Tibial nerve (tissue), 3 donors: ENCODE measurements at regions not wholly inside any gene's neighbourhood (a gene's known extent, or its start where the extent isn't known, plus 50 kb on each side); places are given as distances from the start of the nearest gene placed in this dataset.

Source experiments
- POLR2A ChIP-seq, 2 donors: fragments of 450-650 bp; IDR thresholded peaks; one replicate each; pipeline ENCODE4 v1.6.1; 2017; ENCODE audit warnings: antibody characterized with exemption in 2 of 2, mild to moderate bottlenecking in 2 of 2, moderate library complexity in 2 of 2
- TF ChIP-seq, protein P1 (sequence below), 5 experiments: fragments of 200-600 bp in 3 of 5; fragments of 450-650 bp in 2 of 5; sonication (generic) in 3 of 5; IDR thresholded peaks; one replicate each; pipeline ENCODE4 v1.5.1; 2016 to 2019; ENCODE audit warnings: antibody characterized with exemption in 5 of 5, mild to moderate bottlenecking in 3 of 5, moderate library complexity in 2 of 5

DNA sequence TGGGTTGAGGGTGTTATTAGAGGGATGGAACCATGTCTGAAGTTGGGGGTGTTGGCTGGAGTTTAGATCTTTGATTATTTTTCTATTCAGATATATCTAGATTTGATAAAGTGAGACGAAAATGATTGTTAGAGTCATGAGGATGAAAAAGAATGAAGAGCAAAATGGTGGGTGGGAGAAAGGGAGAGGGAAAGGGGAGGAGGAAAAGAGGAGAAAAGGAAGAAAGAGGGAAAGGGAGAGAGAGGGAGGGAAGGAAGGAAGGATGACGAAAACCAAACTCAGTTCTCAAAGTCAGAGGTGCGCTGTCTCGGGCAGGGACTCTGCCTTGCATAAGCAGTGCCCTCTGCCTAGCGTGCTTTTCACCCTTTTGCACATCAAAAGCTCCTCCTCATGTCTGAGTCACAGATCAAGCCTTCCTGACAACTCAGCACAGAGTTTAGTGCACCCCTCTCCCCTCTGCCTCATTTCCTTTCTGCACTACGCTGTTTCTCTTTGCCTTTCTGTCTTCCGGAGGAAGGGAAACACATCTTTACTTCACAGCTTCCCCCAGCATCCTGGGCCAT is 225.8 kb upstream of the PROX1 start:
- TF ChIP-seq, protein P1, sequence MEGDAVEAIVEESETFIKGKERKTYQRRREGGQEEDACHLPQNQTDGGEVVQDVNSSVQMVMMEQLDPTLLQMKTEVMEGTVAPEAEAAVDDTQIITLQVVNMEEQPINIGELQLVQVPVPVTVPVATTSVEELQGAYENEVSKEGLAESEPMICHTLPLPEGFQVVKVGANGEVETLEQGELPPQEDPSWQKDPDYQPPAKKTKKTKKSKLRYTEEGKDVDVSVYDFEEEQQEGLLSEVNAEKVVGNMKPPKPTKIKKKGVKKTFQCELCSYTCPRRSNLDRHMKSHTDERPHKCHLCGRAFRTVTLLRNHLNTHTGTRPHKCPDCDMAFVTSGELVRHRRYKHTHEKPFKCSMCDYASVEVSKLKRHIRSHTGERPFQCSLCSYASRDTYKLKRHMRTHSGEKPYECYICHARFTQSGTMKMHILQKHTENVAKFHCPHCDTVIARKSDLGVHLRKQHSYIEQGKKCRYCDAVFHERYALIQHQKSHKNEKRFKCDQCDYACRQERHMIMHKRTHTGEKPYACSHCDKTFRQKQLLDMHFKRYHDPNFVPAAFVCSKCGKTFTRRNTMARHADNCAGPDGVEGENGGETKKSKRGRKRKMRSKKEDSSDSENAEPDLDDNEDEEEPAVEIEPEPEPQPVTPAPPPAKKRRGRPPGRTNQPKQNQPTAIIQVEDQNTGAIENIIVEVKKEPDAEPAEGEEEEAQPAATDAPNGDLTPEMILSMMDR (IDR thresholded peaks at IDR 0.05), result no peak
- TF ChIP-seq POLR2A (IDR thresholded peaks at IDR 0.05), result no peak
